ENCODE measurements at regions not wholly inside any gene's neighbourhood (a gene's known extent, or its start where the extent isn't known, plus 50 kb on each side); places are given as distances from the start of the nearest gene placed in this dataset.

GRCh38 chr15:19992428-19992827 is 549.2 kb downstream of the GOLGA6L6 start:
- no peak for TF ChIP-seq POLR2A (IDR thresholded peaks at IDR 0.05; ENCODE audit: low read depth)
- no peak for TF ChIP-seq CTCF (IDR thresholded peaks at IDR 0.05)
- TF ChIP-seq POLR2AphosphoS5 (IDR thresholded peaks at IDR 0.05): no peak
- TF ChIP-seq EP300 (IDR thresholded peaks at IDR 0.05): no peak
